ENCODE measurements at regions not wholly inside any gene's neighbourhood (a gene's known extent, or its start where the extent isn't known, plus 50 kb on each side); places are given as distances from the start of the nearest gene placed in this dataset.

DNA sequence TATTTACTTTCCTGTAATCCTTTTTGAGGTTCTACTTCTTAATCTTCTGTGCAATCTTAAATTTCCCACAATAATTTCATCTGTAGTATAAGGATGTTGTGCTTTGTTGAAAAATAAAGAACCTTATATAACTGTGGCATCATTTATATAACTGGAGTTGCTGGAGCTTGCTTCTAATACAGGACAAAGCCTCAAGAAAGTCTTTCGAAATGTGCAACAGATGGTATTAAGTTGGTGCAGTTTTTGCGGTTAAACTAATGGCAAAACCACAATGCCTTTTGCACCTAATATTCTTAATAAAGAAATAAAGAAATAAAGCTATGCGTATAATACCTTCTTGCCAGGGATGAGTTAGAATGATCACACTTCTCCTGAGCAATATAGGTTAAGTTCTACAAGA is 180.0 kb downstream of the KITLG start:
- TF ChIP-seq KDM5B (CRISPR knock-in tag; IDR thresholded peaks at IDR 0.05; ENCODE audit: borderline replicate concordance) (no peak), NFATC3 (CRISPR knock-in tag; IDR thresholded peaks at IDR 0.05) (no peak)
